ENCODE measurements at regions not wholly inside any gene's neighbourhood (a gene's known extent, or its start where the extent isn't known, plus 50 kb on each side); places are given as distances from the start of the nearest gene placed in this dataset.

DNA sequence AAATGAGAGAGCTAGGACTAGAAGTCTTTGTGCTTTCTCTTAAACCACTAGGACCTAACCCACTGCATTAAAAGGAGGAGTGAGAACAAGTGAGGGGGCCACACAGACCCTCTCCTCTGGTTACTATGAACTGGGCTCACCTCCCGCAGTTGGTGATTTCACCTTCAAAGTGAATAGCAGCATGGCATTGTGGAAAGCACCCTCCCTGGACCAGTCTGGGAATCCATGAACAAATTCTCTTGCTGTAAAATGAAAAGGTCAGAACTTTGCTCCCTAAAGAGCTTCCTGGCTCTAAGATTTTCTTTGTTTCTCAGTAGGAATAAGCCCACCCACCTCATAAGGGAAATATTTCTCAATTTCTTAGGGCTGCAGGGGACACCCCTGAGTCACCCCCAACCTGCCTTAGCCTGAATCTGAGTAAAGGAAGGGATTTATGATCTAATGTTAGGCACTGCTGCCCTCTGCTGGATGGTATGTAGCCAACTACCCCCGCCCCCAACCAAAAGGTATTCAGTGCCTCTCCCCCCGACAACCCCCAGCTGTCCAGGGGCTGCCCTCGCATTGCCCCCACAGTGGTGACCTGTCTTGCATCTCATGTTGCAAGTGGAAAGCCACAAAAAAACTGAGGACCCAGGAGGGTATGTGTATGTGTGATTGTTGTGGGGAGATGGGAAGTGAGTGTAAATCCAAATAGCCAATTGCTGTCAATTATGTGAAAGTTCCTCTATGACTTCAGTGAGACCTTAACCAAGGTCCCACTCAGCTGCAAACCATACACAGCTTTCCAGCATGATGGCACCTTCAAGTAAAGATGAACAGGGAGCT, 230.9 kb upstream of the SLC14A2 start:
- peak; percentile 75 for DNase-seq

DNA sequence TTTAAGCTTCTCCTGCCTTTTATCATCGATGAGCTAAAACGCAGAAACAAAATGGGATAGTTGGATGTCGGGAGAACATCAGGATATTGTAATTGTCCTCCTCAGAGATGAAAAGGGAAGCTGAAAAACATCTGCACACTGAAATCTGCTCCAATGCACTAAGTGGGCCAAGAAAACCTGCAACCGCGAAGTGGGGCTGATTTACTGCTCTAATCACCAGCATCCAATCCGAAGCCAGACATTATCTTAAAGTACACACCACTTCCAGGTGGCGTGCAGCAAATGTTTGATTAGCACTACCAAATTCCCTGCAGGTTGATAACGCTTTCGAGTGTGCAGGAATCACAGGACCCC, 230.3 kb upstream of the SLC14A2 start:
- peak; percentile 58 for DNase-seq

DNA sequence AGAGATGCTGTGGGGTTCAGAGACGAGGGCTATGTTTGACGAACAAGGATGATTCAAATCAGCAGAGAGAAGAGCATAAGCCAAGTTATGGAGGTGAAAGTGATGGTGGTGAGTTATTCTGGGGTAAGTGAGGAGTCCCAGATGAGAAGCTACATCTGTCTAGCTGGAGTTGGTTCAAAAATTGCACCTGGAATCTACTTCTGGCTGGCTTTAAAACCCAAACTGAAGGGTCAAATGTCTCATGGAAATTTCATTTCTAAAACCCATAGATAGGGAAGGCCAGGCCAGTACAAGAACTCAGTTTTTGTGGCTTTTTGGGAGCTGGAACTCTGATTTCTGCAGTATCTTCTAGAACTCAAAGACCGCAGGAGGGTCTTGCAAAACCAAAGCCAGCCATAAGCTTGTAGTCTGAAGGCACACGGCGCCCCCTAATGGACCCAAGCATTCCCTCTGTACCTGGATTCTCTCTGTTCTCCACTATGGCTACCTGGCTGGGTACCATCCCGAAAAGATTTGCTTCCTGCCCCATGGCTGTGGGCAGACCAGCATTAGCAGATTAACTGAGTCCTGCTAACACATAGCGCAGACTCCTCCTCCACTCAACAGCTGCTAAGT, 229.1 kb upstream of the SLC14A2 start:
- peak; percentile 50 for DNase-seq

DNA sequence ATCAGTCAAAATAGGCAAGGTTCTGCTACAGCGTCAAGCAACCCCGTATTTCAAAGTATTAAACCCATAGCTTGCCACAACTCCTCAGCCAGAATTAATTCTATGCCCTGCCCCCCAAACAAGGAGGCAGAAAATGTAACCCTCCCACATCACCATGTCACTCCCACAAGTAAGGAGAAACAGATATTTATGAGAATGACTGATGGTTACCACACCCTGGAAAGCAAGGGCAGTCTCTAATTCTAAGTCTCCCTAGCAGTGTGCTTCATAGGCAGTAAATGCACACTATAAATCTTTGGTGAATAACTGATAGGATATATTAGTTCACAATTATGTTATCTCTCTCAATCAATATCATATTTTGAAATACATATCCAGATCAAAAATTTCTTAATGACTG, 228.0 kb upstream of the SLC14A2 start:
- no peak for DNase-seq

DNA sequence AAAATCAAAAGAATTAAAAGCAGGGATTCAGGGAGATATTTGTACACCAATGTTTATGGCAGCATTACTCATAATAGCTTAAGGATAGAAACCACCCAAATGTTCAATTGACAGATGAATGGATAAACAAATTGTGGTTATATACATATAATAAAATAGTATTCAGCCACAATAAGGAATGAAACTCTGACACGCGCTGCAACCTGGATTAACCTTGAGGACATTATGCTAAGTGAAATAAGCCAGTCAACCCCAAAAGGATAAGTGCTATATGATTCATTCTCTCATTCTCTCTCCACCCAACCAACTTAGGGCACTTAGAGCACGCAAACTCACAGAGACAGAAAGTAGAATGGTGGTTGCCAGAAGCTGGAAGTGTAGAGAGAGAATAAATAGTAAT, 216.8 kb upstream of the SLC14A2 start:
- no peak for DNase-seq

DNA sequence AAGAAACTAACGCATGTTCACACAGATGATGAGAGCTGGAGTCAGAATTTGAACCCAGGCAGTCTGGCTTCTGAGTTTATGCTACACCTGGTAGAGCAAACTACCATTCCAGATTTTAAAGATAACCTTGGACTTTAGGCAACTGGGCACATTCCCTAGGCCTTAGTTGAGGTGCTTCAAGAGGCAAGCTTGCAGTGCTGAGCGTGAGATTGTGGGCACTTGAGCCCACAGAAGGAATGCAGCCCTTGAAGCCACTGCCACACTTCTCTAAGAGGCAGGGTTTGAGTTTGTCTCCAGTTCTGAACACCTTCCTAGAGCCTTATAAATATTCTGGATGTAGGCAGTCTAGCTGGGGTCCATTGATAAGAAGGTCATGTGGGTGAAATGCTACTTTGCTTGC, 216.1 kb upstream of the SLC14A2 start:
- no peak for DNase-seq

DNA sequence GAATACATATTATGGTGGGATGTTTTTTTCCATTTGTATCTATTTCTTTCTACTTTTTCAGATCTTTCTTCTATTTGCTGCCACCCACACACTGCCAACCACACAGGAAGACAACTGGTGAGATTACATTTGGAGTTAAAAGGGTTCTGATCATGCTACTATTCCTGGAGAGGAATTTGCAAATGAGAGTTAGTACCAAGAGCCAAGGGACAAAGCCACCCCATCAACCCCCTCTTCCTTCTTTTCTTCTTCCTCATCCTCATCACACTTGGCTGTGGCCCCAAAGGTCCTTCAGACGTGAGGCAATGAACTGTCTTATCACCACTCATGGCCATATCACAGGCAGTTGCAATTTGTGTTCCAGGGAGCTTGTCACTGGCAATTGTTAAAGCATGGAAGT, 215.6 kb upstream of the SLC14A2 start:
- no peak for DNase-seq

DNA sequence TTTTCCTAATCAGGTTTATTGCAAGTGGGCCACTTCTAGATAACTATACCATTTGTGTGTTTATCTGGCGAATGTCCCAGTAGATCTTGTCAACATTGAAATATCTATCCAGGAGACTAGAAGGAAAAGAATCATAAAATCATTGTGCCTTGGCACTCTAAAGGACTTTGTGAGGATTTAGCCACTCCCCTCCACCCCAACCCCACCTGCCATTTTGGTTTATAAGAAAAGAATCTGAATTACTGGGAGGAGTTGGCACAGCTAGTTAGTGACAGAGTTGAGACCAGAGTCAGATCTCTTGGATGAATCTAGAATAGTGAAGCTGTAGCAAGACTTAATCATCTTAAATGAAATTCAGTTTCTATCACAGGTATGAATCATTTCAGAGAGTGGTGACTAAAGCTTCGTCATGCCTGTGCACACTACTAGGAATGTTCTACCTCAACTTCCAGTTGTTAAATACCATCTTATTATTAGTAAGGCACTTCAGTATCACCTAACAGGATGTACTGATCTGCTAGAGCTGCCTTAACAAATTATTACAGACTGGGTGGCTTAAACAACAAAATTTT, 212.7 kb upstream of the SLC14A2 start:
- DNase-seq = no peak

DNA sequence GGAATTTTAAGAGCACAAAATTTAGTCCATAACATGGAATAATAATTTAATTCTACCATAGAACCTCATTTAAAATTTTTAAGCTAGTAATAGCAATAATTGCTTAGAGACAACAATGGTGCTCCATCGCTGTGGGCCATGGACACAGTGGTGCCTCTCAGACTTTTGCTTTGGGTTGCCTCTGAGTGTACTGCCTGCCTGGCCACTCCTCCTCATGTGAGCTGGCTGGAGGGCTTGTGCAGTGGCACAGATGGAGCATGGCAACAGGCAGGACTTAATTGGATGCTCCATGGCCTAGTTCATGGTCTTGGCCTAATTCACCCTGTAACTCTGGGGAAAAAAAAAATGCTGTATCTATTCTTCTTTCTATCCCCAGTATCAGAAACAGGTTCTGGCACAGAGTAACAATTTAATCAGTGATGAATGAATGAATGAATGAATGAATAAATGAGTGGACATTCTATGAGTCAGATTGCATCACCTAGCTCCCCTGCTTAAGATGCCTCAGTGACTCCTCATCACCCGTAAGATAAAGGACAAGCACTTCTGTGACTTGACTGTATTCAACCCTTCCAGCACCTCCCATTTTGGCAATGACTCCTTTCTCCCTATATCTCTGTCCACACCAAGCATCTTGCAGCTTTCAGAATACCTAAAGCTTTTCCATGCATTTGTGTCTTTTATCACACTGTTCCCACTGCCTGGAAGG, 211.8 kb upstream of the SLC14A2 start:
- DNase-seq = no peak

DNA sequence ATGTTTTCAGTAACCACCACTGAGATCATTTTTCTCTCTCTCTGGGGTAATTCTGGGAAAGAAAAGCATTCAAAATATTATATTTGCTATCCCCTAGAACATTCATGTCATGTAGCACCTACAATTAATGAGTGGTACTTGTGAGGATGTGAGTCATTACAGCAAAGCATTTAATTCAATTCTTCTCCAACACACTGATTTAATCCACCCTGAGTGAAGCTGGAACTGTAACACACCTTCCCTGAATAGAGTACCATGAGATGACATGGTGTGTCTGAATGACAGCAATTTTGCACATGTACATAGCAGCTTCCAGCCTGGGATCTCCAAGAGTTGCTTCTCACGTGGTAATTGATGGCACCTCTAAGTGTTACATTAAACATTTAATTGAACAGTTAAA, 207.1 kb upstream of the SLC14A2 start:
- DNase-seq = no peak

DNA sequence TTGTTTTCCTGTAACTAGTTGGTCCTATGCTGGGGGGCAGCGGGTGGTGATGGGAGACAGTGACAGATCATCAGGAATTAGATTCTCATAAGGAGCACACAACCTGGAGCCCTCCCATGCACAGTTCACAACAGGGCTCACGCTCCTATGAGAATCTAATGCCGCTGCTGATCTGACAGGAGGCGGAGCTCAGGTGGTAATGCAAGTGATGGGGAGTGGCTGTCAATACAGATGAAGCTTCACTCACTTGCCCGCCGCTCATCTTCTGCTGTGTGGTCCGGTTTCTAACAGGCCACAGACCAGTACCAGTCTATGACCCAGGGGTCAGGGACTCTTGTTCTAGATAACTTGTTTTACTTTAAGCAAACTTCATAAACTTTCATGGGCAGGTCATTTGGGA, 205.3 kb upstream of the SLC14A2 start:
- DNase-seq = no peak

DNA sequence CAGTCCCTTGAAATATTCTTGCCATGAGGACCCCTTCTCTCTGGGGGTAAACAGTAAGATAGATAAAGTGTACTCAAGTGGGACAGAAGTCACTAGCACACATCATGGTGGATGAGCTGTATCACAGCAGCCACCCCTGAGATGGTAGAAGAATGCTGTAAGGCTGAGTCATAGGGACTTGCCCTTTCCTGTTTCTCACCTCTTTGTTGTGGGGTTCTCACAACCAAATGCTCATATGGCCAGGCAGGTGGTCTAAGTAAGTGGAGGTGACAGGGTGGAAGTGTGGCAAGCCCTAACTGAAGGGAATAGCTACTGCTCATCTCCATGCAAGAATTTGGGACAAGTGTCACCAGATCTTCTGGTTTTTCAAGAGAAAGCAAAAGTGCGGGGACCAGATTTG, 202.7 kb upstream of the SLC14A2 start:
- no peak for DNase-seq

DNA sequence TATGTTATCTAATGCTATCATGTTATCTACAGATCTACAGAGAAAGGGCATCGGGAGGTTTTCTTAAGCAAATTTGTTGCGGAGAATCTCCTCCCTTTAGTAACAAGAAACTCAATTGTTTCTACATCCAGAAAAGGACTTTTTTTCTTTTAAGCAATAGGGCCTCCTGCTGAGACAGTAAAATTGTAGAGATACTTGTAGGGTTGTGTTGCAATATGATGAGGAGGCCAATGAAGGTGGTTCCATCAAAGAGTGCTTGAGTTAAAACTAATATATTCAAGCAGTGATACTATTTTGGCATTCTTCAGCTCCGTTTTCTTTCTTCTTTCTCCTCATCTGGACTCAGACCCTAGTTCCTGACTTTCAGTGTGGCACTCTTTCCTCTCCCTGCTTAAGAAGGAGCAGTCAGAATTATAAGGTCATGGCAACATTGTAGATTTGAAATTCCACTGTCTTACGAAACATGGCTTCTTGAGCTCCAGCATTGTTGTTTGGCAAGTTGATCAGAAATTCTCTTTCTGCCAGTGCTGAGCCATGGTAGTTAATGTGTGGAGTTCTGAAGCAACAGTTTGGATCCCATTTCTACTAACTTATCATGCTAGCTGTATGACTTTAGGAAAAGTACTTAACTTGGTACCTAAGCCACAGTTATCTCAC, 202.0 kb upstream of the SLC14A2 start:
- no peak for DNase-seq

DNA sequence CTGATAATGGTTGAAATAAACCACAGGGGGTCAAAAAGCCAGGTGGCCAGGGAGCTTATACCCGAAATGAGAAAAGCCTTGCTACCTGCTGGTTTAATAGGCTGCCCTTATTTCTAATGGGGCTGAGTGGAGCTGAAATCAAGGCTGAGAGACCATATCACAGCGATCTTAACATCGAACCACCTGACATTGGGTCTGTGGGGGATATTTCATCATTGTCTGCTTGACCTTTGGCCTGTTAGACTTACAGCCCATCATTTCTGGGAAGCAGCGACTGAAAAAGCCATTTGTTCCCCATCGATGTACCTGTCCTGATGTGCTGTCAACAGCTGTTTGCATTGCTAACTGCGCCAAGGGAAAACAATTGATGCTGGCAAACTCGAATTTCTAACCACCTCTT, 199.7 kb upstream of the SLC14A2 start:
- DNase-seq = no peak

DNA sequence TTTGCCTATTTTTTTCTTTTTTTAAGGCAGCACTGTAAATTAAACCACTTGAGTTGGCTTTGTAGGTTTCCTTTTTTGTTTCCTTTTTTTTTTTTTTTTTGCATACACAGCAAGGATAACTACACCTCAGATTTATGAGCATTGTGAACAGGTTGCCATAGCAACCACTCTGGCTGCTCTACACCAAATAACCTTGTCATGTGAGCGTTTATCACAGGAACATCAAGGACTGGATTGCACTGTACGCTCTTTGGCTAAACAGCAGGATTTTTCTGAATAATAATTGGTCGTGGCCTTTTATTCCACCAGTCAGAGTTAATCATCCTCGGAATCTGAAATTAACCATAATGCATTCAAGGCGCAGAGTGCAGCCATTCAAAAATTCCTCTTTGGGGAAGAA, 199.1 kb upstream of the SLC14A2 start:
- DNase-seq = no peak

DNA sequence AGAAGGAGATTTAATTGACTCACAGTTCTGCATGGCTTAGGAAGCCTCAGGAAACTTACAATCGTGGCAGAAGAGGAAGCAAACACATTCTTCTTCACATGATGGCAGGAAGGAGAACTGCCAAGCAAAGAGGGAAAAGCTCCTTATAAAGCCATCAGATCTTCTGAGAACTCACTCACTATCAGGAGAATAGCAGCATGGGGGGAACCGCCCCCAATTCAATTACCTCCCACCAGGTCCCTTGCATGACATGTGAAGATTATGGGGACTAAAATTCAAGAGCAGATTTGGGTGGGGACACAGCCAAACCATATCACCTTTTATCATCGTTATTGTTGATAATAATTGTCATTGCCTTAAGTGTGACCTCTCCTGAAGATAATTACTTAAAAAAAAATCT, 197.9 kb upstream of the SLC14A2 start:
- no peak for DNase-seq

DNA sequence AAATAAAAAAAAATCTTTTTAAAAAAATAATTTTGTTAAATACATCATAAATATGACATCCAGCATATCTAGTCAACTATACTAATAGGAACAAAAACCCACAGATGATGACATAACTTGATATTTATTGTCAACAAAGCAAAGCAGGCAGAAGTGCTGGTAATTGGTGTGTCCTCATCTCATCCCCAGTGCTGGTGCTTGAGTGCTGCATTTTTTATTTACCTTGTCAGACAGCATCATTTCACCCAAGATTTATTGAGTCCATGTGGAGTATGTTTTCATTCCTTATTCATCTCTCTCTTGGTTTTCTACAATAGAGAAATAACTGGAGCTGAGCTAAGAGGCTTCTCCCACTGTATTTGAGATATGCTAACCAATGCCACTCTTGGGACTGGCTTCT, 191.6 kb upstream of the SLC14A2 start:
- no peak for DNase-seq

DNA sequence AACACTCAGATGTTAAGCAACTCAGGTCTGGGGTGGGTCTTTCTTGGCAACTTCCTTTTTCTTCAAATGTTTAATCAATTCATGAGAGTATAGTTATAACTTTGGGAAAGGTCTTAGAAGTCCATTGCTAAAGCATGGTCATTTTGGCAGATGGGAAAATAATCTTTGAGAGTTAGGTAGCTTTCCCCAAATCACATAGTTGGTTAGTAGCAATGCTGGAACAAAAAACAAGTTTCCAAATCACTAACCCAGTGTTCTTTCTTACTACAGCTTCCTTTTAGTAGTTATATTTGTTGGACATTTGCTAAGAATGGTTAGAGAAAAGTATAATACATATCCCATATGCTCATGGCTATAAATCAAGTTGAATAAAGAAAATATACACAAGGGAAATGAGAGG, 185.2 kb upstream of the SLC14A2 start:
- no peak for DNase-seq

DNA sequence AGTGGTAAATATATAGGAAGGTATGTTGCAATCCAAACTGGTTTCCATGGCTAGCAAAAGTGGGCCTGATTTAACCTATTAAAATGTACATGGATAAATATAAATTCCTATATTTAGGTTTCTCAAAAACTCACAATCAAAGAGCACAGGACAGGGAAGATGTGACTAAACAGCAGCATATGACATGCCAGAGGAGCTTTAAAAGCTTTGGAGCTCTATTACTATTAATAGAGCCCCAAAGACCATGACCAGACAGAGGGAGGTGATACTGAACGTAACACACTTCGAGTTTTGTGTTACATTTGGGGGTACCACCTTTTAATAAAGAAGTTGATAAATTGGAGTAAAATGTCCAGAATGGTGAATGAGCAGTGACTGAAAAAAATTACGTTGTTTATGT, 179.5 kb upstream of the SLC14A2 start:
- no peak for DNase-seq

DNA sequence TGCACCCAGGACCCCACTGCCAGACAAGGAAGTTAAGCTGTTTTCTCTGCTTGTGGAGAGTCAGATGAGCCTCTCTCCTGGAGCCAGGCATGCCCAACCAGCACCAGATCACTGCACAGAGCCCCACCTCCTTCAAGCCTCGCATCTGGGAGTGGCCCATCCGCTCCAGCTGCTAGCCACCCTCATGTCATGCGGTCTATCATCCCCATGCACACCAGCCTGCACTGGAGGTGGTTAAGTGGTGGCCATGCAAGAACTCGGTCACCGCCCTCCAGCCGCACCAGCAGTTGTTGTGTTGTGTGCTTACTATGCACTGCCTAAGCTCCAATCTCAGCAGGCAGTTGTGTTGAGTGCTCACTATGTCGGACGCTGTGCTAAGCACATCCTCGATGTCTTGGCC, 177.9 kb upstream of the SLC14A2 start:
- no peak for DNase-seq

DNA sequence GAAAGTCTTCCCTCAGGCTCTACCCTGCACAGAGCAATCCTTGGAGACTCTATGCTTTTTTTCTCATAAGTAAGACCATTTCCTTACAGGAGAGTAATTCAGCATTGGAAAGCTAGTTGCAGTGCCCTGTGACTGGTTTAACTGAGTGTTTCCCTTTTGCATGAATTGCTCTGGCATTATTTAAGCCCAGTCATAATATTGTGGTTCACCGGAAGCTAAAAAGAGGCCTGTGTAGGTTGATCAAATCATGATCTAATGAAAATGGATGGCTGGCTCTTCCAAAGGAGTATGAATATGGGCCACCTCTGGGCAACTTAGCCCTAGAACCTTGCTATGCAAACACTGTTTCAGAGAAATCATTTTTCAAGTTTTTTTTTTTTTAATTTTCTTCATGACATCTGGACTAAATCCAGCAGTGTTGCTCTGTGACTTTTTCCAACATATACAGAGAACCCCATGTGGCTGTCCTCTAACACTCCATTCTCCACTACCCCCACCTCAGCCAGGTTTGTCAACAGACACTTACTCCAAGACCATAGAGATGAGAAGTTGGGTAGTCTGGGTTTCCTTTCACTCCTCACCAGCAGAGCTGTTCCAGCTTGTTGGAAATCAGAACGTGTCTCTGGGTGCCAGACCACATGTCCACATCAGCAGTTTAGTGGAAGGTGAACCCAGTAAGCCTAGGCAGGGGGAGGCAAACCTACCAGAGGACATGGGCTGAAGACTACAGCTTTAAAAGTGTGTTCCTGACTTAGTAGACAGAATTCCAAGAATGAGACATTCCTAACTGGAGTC, 175.2 kb upstream of the SLC14A2 start:
- no peak for DNase-seq

DNA sequence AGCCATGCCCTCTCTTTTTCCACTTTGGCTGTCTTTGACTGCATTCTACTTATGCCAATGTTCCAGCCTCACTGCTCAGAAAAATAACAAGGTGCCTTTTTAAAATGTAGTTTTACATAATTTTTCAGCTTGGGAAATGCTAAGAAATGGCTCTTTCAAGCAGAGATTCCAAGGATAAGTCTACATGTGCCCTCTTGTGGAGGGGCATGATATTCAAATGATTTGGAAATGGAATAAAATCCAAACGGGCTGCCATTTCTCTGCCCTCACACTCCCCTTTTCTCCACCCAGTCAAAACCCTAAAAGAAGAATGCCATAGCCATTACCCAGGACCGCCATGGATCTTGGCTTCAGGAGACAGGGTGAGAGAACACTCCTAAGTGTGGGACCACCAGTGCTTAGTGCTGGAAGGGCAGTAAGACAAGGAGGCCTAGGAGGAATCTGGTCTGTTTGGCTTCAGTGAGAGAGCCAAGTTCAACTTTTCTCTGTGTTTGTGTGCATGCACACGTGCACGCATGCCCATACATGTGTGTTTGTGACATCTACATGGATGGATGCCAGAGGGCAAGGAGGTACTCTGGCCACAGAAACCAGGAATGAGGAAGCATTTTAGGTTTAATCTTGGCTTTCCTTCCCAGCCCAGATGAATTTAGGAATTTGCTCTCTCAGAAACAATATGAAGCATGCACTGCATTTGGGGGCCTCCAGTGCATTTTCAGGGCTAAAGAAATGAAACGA, 174.0 kb upstream of the SLC14A2 start:
- DNase-seq = no peak
